GM12873 (cell line): ENCODE measurements at regions not wholly inside any gene's neighbourhood (a gene's known extent, or its start where the extent isn't known, plus 50 kb on each side); places are given as distances from the start of the nearest gene placed in this dataset.

ENCODE experiments used
- CTCF ChIP-seq: IDR thresholded peaks from 2 replicates; pipeline ENCODE4 v1.5.1; 2012; ENCODE audit warnings: low read depth, mild to moderate bottlenecking, moderate library complexity, low read length, control low read depth; ENCODE audit not compliant: insufficient read depth; ENCODE audit errors: missing control alignments

- no peak for TF ChIP-seq CTCF
Observed at GRCh38 chr12:81819991-81820633, 61.0 kb upstream of the PPFIA2 start.

- no peak for TF ChIP-seq CTCF
Observed at GRCh38 chr12:81815611-81816010, 56.5 kb upstream of the PPFIA2 start.

GRCh38 chr12:81811778-81812125 lies 52.6 kb upstream of the PPFIA2 start:
- no peak for TF ChIP-seq CTCF

GRCh38 chr12:81811061-81811777 lies 52.1 kb upstream of the PPFIA2 start:
- TF ChIP-seq CTCF: no peak

GRCh38 chr12:81809829-81810595 lies 50.9 kb upstream of the PPFIA2 start:
- TF ChIP-seq CTCF: no peak

- TF ChIP-seq CTCF: no peak
Observed at GRCh38 chr12:81809113-81809777, 50.1 kb upstream of the PPFIA2 start.
